Renal cortex interstitium (tissue), 11 donors: ENCODE measurements at regions not wholly inside any gene's neighbourhood (a gene's known extent, or its start where the extent isn't known, plus 50 kb on each side); places are given as distances from the start of the nearest gene placed in this dataset.

ENCODE experiments used
- DNase-seq, 11 donors: peaks; one replicate each; pipeline ENCODE4 v3.0.0-alpha.2; 2013; ENCODE audit warnings: low read depth in 9 of 11, low spot score in 4 of 11; ENCODE audit errors: extremely low read depth in 1 of 11

GRCh38 chr3:102229062-102229655, 205.7 kb upstream of the ZPLD1 start:
- peak; percentile 55 to 81 (median 71) for DNase-seq

- DNase-seq: no peak
These were observed 204.8 kb upstream of the ZPLD1 start for GRCh38 chr3:102230057-102230456.

GRCh38 chr3:102233881-102234280, 200.9 kb upstream of the ZPLD1 start:
- DNase-seq: peak in 6 of 11 donors; percentile 15 to 31 (median 20)

DNA sequence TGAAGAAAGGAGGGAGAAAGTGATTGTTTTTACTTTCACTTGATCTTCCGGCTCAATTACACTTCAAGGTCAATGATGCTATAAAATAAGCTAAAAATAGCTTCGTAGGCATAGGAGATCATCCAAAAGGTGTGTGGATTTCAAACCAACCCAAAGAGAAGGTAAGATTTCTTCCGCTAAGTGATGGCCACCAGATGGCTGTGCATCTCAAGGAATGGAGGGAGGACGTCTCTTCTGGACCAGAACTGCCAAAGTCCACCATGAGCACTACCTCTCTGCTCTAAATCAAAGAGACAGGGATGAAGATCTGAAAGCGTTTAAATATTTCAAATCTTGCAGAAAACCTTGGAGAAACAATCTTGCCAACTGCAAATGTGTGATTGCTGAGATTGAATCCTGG, 199.1 kb upstream of the ZPLD1 start:
- no peak for DNase-seq

- DNase-seq: no peak
These were observed 197.6 kb upstream of the ZPLD1 start for GRCh38 chr3:102237181-102237580.

GRCh38 chr3:102237838-102238237, 197.0 kb upstream of the ZPLD1 start:
- DNase-seq: no peak

GRCh38 chr3:102238362-102238761, 196.5 kb upstream of the ZPLD1 start:
- no peak for DNase-seq

DNA sequence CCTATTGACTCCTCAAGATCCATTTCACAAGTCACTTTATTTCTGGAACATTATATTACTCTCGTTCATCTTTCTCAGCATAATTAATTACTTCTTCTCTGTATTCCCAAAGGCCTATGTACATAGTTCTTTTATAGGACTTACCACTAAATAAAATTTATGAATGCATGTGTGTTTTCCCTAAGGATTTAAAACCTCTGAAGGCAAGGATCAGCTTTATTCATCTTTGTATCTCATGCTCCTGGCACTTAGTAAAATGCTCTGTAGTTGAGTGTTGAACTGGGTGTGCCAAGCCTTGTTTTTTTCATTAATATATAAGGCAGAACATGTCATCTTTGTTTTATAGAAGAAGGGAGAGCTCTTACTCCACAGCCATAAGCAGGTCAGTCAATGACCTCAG, 194.1 kb upstream of the ZPLD1 start:
- DNase-seq: no peak

GRCh38 chr3:102248981-102249705, 185.7 kb upstream of the ZPLD1 start:
- DNase-seq: no peak

- no peak for DNase-seq
These were observed 179.1 kb upstream of the ZPLD1 start for GRCh38 chr3:102255736-102256135.

GRCh38 chr3:102258666-102259227, 176.1 kb upstream of the ZPLD1 start:
- no peak for DNase-seq

DNA sequence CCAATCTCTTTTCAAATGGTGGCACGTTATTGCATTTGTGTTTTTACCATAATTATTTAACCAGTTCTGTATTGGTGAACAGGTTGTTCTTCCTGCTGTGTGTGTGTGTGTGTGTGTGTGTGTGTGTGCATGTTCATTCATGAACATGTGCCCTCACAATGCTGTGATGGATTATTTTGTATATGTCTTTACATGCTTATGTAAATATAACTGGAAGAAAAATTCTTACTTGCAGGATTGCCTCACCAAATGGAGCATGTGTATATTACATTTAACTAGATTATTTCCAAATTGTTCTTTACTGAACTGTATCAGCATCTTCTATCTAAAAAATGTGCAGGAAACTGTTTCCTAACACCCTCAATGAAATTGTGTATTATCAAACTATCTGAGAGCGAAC, 175.2 kb upstream of the ZPLD1 start:
- DNase-seq: no peak

DNA sequence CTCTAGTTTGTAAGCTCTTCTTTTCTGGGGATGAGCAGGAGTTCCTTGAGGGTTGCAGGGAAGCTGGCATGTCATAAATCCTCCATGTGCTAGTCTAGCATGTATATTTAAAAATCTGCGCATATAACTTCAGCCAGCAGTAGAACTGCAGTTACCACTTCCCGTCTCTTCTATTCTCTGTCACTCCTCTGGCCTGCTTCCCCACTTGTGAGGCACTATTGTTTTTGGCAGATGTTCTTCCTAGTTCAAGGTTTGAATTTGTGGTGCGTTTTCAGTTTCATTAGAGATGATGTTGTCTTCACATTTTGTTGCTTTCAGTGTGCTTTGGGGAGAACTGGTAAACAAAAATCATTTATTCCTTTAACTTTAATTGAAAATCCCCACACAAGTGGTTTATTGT, 169.1 kb upstream of the ZPLD1 start:
- no peak for DNase-seq

DNA sequence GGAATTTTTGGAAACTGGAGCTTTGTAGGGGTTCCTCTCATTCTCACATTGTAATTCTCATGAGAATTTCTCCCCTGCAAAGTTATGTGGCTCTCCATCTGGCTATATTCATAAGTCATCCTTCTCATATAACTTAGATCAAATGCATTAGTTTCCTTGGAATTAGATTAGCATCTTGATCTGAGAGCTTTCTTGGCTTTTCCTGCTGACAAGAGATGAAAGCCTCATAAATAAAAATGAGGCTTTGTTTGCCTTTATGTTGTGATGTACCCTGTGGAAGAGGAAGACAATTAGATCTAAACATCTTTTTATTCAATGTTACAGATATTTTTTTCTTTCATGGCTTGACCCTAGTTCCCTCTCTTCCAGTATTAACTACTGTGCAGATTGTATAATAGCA, 165.4 kb upstream of the ZPLD1 start:
- DNase-seq: no peak

GRCh38 chr3:102290241-102290640, 144.6 kb upstream of the ZPLD1 start:
- no peak for DNase-seq

DNA sequence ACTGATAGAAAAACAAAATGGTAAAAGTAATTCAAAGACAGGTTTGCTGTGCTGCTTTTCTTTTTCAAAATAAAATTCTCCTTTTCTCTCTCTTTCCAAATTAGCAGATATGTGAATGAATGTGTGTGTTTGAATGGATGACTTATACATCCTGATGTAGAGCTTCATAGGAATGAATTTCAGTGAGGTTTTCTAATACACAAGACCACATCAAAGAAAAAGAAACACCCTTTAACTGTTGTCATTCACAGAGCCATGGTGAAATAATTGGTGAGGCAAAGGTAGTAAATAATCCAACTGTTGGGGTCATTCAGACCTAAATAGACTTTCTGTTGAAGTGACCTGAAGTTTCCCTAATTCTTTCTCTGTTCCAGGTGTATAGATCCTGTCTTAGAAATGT, 139.1 kb upstream of the ZPLD1 start:
- no peak for DNase-seq

DNA sequence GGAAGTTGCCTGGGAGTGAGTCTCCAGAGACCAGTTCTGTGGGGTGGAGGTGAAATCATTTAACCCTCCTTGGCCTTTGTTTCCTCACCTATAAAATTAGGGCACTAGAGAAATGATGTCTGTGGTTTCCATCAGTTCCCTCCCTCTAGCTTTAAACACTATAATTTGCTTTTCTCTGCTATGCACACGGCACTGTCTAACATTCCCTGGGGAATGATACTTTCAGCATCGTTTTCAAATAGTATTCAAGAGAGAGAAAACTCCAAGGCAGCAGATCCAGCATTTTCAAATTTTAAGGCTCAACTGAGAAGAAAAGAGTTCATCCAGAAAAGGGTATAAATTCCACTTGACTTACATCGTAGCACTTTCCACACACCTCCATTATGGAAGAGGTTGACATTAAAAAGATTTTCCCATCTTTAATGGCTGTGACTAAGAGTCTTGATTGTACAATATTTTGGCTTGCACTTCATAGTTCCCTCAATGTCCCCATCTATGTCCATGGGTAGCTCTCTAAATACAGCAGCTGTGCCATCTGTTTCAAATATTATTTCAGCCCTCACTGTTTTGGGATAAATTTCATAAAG, 137.7 kb upstream of the ZPLD1 start:
- DNase-seq: no peak

DNA sequence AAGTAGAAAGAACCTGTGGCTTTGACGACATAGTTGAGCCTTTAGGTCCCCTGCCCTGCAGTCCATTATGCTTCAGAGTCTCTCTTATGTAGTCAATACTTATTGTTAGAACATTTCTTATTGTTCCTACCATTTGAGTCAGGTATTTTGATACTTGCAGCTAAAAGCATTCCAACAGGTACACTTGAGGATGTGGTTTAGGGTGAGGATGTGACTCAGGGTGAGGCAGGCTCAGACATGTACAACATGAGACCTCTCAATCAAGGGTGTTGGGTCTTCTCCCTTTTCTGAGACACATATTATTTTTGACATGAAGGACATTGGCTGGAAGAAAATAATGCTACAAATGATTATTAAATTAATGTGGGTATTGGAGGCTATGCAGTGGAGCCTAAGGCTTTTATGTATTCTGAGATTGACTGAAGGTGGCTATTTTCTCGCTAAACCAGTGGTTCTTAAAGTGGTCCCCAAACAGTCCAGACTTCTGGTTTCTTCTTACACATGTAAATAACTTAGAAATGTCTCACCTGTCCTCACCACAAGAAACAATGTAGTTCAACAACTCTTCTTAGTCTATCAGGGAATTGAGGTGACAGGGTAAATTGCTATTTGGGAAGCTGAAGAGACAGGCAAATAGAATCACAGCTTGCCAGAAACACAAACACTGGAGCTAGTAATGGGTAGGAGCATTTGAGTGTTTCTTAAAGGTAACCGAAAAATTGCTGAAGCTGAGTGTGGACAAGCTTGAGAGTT, 135.5 kb upstream of the ZPLD1 start:
- DNase-seq: no peak

DNA sequence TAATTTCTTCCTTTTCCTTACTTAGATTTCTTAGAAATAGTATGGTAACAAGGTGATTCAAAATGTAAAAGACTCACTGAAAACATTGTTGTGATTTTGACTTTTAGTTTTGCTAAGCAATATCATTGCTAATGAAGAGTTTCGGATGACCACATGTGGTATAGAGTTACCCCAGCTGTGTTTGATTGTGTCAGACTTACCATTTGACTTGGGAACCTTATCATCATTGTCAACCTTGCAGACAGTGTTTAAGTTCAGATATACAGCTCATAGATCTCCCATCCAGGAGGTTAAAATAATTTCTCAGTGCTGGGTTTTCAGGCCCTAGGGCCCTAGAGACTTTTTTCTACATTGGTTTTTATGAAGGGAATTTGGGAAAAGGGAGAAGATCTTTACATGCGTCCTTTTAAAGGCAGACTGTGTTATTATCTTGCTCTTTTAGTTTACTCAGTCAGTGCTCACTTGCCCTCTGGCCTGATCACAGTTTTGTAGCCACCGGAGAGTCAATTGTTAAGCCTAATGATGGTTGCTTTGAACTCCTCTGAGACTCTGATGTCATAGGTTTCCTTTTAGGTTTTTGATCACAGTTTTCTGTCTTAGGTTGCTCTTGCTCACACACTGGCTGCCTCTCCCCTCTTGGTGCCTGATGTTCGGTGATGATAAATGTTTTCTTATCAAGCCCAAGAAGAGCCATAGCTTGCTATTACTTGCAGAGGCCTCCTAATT, 133.5 kb upstream of the ZPLD1 start:
- DNase-seq: no peak
